ENCODE measurements at regions not wholly inside any gene's neighbourhood (a gene's known extent, or its start where the extent isn't known, plus 50 kb on each side); places are given as distances from the start of the nearest gene placed in this dataset.

DNA sequence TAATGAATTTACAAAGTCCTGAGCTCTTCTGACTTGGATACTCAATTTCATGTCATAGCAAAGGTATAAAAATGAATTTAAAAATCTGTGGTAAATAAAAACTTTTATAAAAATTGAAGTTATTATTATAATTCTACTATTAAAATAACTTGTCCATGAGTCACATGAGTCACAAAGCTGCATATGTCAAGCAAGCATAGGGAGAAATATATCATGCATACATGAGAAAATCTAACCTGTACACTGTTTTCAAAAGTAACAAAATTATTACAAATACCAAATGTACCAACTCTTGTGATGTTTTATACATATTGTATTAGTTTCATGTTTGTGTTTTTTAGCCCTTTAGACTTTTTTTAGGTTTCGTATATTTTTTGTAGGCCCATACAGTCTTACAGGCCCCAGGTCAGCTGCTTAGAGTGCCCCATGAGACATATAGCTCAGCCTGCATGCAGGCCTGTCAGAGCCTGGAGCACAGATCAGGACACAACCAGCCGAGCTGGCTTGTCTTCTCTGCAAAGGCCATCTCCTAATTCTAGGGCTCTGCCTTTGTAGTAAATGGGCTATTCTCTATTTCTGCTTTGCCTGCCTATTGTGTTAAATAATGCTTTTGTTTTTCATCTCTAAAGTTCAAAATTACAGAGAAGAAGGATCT, 818.7 kb upstream of the TENM3 start:
- WGBS, 2 experiments (ENCODE audit: extremely low coverage in 2 of 2, insufficient read length in 1 of 2): 83% methylated on average over 1 of the region's 2 CpGs; no CpG with 5 or more reads in 1 of the 2 experiments

More for the DNA sequence above, 818.7 kb upstream of the TENM3 start:
- no TSS peak for BruUV-seq (replicated peaks)
- no peak for DNase-seq
- CTCF ChIA-PET: no interaction called here
- Histone ChIP-seq H2AK5ac (ENCODE audit: low read depth, low read length) (no peak overlapping the region), H4K5ac (ENCODE audit: low read depth, low read length) (no peak overlapping the region), H4K8ac (ENCODE audit: low read depth in 2 of 2, low read length in 2 of 2) (no peak overlapping the region), H3K9me3 (ENCODE audit: control insufficient read depth, insufficient read depth, low read length) (no peaks in the 10 kb centered on the region; the same call in 1 of the 2 replicates), H3K27me3 (ENCODE audit: control insufficient read depth, insufficient read depth, low read length) (no peaks in the 10 kb centered on the region), H3K9me1 (ENCODE audit: insufficient read depth, low read length) (no peaks in the 10 kb centered on the region), H3K4ac (ENCODE audit: low read depth, low read length) (no peak overlapping the region), H2BK120ac (ENCODE audit: low read depth, low read length) (no peak overlapping the region), H4K91ac (ENCODE audit: insufficient read depth, low read depth, low read length) (no peak overlapping the region), H2BK15ac (ENCODE audit: low read depth, low read length) (no peak overlapping the region), H3K79me1 (ENCODE audit: low read depth in 1 of 2, low read length in 2 of 2) (no peaks in the 10 kb centered on the region), H3K4me2 (ENCODE audit: low read depth, low read length) (no peak overlapping the region), H2AK9ac (replicated peaks; ENCODE audit: low read depth, low read length, poor library complexity) (no peak overlapping the region), H3K18ac (ENCODE audit: low read depth, low read length) (no peak overlapping the region), H2AFZ (replicated peaks; ENCODE audit: low read length, poor library complexity) (no peak overlapping the region), H3K56ac (ENCODE audit: extremely low read depth, insufficient read depth, low read length) (no peak overlapping the region), H3K4me1 (ENCODE audit: control insufficient read depth, insufficient read depth, low read length) (no peaks in the 10 kb centered on the region), H2BK5ac (ENCODE audit: low read depth, low read length, poor library complexity, severe bottlenecking) (no peak overlapping the region), H3K4me3 (ENCODE audit: insufficient read depth, low read depth, low read length) (no peak overlapping the region), H3K36me3 (ENCODE audit: control insufficient read depth, insufficient read depth, low read length) (no peaks in the 10 kb centered on the region), H3K14ac (replicated peaks; ENCODE audit: low read depth, low read length) (no peak overlapping the region), H3K27ac (ENCODE audit: insufficient read depth, low read length) (no peak overlapping the region), H2BK20ac (ENCODE audit: low read depth, low read length) (no peak overlapping the region), H3K9ac (ENCODE audit: low read depth, low read length) (no peak overlapping the region), H4K20me1 (ENCODE audit: insufficient read depth, low read length) (no peaks in the 10 kb centered on the region), H3K23ac (ENCODE audit: low read depth, low read length) (no peak overlapping the region)
- dilution Hi-C loops (cut with HindIII; ENCODE audit: low sequenced_read_pairs, unreplicated experiment) (no loop called here), in situ Hi-C loops (cut with MboI; ENCODE audit: low sequenced_read_pairs) (no loop called here), intact Hi-C loops (cut with micrococcal nuclease) (no loop called here)
- no peak for ATAC-seq (ENCODE audit: low read depth)
- TF ChIP-seq, protein P1, sequence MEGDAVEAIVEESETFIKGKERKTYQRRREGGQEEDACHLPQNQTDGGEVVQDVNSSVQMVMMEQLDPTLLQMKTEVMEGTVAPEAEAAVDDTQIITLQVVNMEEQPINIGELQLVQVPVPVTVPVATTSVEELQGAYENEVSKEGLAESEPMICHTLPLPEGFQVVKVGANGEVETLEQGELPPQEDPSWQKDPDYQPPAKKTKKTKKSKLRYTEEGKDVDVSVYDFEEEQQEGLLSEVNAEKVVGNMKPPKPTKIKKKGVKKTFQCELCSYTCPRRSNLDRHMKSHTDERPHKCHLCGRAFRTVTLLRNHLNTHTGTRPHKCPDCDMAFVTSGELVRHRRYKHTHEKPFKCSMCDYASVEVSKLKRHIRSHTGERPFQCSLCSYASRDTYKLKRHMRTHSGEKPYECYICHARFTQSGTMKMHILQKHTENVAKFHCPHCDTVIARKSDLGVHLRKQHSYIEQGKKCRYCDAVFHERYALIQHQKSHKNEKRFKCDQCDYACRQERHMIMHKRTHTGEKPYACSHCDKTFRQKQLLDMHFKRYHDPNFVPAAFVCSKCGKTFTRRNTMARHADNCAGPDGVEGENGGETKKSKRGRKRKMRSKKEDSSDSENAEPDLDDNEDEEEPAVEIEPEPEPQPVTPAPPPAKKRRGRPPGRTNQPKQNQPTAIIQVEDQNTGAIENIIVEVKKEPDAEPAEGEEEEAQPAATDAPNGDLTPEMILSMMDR (conservative IDR thresholded peaks at IDR 0.05; ENCODE audit: low read depth, low read length): no peak
- TF ChIP-seq MAFK (IDR thresholded peaks at IDR 0.05; ENCODE audit: low read depth, low read length) (no peak), POLR2A (IDR thresholded peaks at IDR 0.05; ENCODE audit: low read depth, low read length) (no peak), NFE2L2 (IDR thresholded peaks at IDR 0.05; ENCODE audit: low read depth, low read length) (no peak), CHD1 (IDR thresholded peaks at IDR 0.05; ENCODE audit: low read depth, low read length) (no peak), RAD21 (IDR thresholded peaks at IDR 0.05; ENCODE audit: low read length) (no peak), CEBPB (IDR thresholded peaks at IDR 0.05; ENCODE audit: low read depth, low read length) (no peak), MXI1 (IDR thresholded peaks at IDR 0.05; ENCODE audit: borderline replicate concordance, low read depth, low read length) (no peak), FOS (IDR thresholded peaks at IDR 0.05; ENCODE audit: low read depth, low read length) (no peak), RFX5 (IDR thresholded peaks at IDR 0.05; ENCODE audit: low read depth, low read length) (no peak), RCOR1 (IDR thresholded peaks at IDR 0.05; ENCODE audit: insufficient replicate concordance, low read length) (no peak), SMC3 (IDR thresholded peaks at IDR 0.05; ENCODE audit: low read depth, low read length) (no peak), MAZ (IDR thresholded peaks at IDR 0.05; ENCODE audit: borderline replicate concordance, low read depth, low read length) (no peak)
- TF ChIP-seq, protein P2, sequence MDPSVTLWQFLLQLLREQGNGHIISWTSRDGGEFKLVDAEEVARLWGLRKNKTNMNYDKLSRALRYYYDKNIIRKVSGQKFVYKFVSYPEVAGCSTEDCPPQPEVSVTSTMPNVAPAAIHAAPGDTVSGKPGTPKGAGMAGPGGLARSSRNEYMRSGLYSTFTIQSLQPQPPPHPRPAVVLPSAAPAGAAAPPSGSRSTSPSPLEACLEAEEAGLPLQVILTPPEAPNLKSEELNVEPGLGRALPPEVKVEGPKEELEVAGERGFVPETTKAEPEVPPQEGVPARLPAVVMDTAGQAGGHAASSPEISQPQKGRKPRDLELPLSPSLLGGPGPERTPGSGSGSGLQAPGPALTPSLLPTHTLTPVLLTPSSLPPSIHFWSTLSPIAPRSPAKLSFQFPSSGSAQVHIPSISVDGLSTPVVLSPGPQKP (IDR thresholded peaks at IDR 0.05; ENCODE audit: borderline replicate concordance, low read depth, low read length): no peak
- TF ChIP-seq, protein P3, sequence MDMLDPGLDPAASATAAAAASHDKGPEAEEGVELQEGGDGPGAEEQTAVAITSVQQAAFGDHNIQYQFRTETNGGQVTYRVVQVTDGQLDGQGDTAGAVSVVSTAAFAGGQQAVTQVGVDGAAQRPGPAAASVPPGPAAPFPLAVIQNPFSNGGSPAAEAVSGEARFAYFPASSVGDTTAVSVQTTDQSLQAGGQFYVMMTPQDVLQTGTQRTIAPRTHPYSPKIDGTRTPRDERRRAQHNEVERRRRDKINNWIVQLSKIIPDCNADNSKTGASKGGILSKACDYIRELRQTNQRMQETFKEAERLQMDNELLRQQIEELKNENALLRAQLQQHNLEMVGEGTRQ (IDR thresholded peaks at IDR 0.05; ENCODE audit: low read depth, low read length): no peak
- POLR2A ChIA-PET (ENCODE audit: unreplicated experiment): no interaction called here

All from IMR-90 (cell line).